Brain microvascular endothelial cell (primary cell): ENCODE measurements at regions not wholly inside any gene's neighbourhood (a gene's known extent, or its start where the extent isn't known, plus 50 kb on each side); places are given as distances from the start of the nearest gene placed in this dataset.
"Not testable (repeated sequence)": the region's sequence is repeated elsewhere in the genome, so short reads cannot be mapped to it uniquely, and the experiment has no call there.

Experiments used
- DNase-seq: peaks from one replicate; pipeline ENCODE4 v3.0.0-alpha.2; 2020
- H3K27ac ChIP-seq: fragments of 250-450 bp; sonication (Bioruptor Pico); 2 replicates; pipeline ENCODE4 v1.5.1; 2020; ENCODE audit warnings: mild to moderate bottlenecking, moderate library complexity
- H3K27me3 ChIP-seq: fragments of 250-450 bp; sonication (Bioruptor Pico); replicated peaks from 2 replicates; pipeline ENCODE4 v1.5.1; 2020; ENCODE audit warnings: mild to moderate bottlenecking
- H3K36me3 ChIP-seq: fragments of 250-450 bp; sonication (Bioruptor Pico); replicated peaks from 2 replicates; pipeline ENCODE4 v1.5.1; 2020; ENCODE audit warnings: mild to moderate bottlenecking
- H3K4me3 ChIP-seq: 2 replicates; pipeline ENCODE4 v1.5.1; 2011; ENCODE audit warnings: low read depth, mild to moderate bottlenecking, control low read depth, low read length, moderate library complexity
- in situ Hi-C: cut with HindIII; loops from 2 replicates; pipeline ENCODE4 v1.10.0; 2017; ENCODE audit warnings: low sequenced_read_pairs, low pct_ligation_motif_present
- TF ChIP-seq, protein P1 (sequence below): IDR thresholded peaks from 2 replicates; pipeline ENCODE4 v1.5.1; 2011; ENCODE audit warnings: low read depth, mild to moderate bottlenecking, moderate library complexity, low read length, control low read depth, inconsistent platforms; ENCODE audit errors: missing control alignments

- H3K36me3 ChIP-seq, result no peaks in the 10 kb centered on the region
- in situ Hi-C loops, result no loop called here
- peak overlapping the region; percentile 77 for H3K27ac ChIP-seq
- H3K27me3 ChIP-seq, result no peaks in the 10 kb centered on the region
- TF ChIP-seq, protein P1, sequence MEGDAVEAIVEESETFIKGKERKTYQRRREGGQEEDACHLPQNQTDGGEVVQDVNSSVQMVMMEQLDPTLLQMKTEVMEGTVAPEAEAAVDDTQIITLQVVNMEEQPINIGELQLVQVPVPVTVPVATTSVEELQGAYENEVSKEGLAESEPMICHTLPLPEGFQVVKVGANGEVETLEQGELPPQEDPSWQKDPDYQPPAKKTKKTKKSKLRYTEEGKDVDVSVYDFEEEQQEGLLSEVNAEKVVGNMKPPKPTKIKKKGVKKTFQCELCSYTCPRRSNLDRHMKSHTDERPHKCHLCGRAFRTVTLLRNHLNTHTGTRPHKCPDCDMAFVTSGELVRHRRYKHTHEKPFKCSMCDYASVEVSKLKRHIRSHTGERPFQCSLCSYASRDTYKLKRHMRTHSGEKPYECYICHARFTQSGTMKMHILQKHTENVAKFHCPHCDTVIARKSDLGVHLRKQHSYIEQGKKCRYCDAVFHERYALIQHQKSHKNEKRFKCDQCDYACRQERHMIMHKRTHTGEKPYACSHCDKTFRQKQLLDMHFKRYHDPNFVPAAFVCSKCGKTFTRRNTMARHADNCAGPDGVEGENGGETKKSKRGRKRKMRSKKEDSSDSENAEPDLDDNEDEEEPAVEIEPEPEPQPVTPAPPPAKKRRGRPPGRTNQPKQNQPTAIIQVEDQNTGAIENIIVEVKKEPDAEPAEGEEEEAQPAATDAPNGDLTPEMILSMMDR, result no peak
- peak; percentile 92 for DNase-seq
- H3K4me3 ChIP-seq, result no peak overlapping the region
Observed at GRCh38 chr2:182504903-182505302, 78.1 kb upstream of the PDE1A start.

GRCh38 chr2:182506606-182507005 lies 79.8 kb upstream of the PDE1A start:
- in situ Hi-C loops, result no loop called here
- H3K27me3 ChIP-seq, result no peaks in the 10 kb centered on the region
- peak overlapping the region; percentile 77 for H3K27ac ChIP-seq

DNA sequence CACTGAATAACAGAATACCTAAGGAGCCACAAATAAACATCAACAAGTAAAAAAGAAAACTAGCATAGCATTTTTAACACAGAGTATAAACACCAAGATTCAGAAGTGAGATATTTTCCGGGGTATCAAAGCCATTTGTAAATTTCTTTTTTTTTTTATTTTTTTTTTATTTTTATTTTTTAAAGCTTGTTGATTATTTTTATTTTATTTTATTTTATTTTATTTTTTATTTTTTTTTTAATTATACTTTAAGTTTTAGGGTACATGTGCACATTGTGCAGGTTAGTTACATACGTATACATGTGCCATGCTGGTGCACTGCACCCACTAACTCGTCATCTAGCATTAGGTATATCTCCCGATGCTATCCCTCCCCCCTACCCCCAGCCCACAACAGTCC lies 81.7 kb upstream of the PDE1A start:
- H3K4me3 ChIP-seq, H3K36me3 ChIP-seq, DNase-seq, in situ Hi-C loops, H3K27me3 ChIP-seq, H3K27ac ChIP-seq: not testable (repeated sequence)

More at GRCh38 chr2:182506606-182507005, 79.8 kb upstream of the PDE1A start:
- Histone ChIP-seq H3K4me3 (no peak overlapping the region), H3K36me3 (no peaks in the 10 kb centered on the region)
- peak; percentile 96 for DNase-seq
- TF ChIP-seq, protein P1, result no peak

DNA sequence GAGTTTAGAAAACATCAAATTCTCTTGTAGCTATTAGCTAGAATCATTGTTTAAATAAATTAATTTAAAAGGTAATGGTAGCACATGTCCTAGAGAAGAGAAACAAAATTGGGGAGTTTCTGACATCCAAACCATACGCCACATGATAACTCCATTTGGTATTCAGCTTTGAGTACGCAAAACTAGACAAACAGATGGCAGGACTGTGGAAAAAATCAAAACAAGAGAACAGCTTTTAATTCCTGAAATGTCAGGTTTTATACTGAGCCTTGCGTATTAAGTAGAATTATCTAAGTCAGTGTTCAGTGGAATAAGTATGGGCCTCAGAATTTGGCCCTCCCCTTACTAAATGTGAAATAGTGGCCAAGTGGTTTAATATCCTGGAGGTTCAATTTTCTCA lies 82.4 kb upstream of the PDE1A start:
- H3K27ac ChIP-seq, result no peak overlapping the region
- H3K27me3 ChIP-seq, result no peaks in the 10 kb centered on the region
- TF ChIP-seq, protein P1, result no peak
- no peak for DNase-seq
- no peaks in the 10 kb centered on the region for H3K36me3 ChIP-seq
- in situ Hi-C loops, result no loop called here
- H3K4me3 ChIP-seq, result no peak overlapping the region

- DNase-seq, result no peak
- no peaks in the 10 kb centered on the region for H3K36me3 ChIP-seq
- H3K4me3 ChIP-seq, result no peak overlapping the region
- in situ Hi-C loops, result no loop called here
- TF ChIP-seq, protein P1, result no peak
- no peaks in the 10 kb centered on the region for H3K27me3 ChIP-seq
- no peak overlapping the region for H3K27ac ChIP-seq
Observed at GRCh38 chr2:182521453-182522404, 94.9 kb upstream of the PDE1A start.

DNA sequence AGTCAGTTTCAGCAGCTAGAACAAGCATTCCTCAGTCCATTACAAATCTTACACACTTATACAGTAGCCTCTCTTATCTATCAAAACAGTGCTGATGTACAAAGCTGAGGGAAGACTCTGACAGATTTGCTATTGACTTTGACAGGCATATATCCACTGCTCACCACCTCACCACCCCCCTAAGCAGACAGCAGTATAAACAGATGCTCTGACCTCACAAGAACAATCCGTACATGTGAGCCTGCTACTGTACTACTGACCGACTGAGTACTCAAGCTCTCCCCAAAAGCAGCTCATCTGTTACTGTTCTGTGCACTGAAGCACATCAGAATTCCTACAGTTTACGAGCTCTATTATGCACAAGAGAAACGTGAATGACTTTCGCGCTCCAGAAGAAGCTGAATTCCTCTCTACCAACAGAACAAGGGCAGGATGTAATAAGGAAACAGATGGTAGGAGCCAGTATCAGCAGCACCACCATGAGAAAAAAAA lies 95.6 kb upstream of the PDE1A start:
- no peak for DNase-seq
- Histone ChIP-seq H3K4me3 (no peak overlapping the region), H3K27me3 (no peaks in the 10 kb centered on the region), H3K27ac (no peak overlapping the region), H3K36me3 (no peaks in the 10 kb centered on the region)
- in situ Hi-C loops, result no loop called here
- TF ChIP-seq, protein P1, result no peak
